Ovary (tissue), 3 donors: ENCODE measurements at regions not wholly inside any gene's neighbourhood (a gene's known extent, or its start where the extent isn't known, plus 50 kb on each side); places are given as distances from the start of the nearest gene placed in this dataset.

ENCODE experiments used
- CTCF ChIP-seq, 3 donors: fragments of 450-650 bp in 2 of 3; fragments of 200-600 bp in 1 of 3; IDR thresholded peaks; one replicate each; pipeline versions ENCODE4 v1.5.1 to v1.8.0; 2016 to 2022; ENCODE audit warnings: antibody characterized with exemption in 3 of 3, mild to moderate bottlenecking in 1 of 3
- EP300 ChIP-seq: sonication (generic); formaldehyde crosslinking; IDR thresholded peaks from one replicate; pipeline ENCODE4 v1.6.1; 2017; ENCODE audit warnings: antibody characterized with exemption
- donor health status: DM: no; HTN: no; CAD: no.

- TF ChIP-seq EP300 (no peak), CTCF (IDR thresholded peaks at IDR 0.05) (no peak)
Measured at GRCh38 chr13:82438320-82438719, 1444.0 kb downstream of the SLITRK1 start.
